ENCODE measurements at regions not wholly inside any gene's neighbourhood (a gene's known extent, or its start where the extent isn't known, plus 50 kb on each side); places are given as distances from the start of the nearest gene placed in this dataset.

- Mint-ChIP-seq H3K36me3 (ENCODE audit: low read depth) (no peaks in the 10 kb centered on the region), H3K27me3 (no peaks in the 10 kb centered on the region), H3K4me3 (no peak overlapping the region), H3K4me1 (no peaks in the 10 kb centered on the region), H3K27ac (no peak overlapping the region), H3K9me3 (no peaks in the 10 kb centered on the region)
- DNase-seq, result no peak
- intact Hi-C loops (cut with micrococcal nuclease), result no loop called here
Measured at GRCh38 chr6:164925681-164926530, 383.5 kb downstream of the C6orf118 start.

- no peak for DNase-seq
- H3K27ac Mint-ChIP-seq, result no peak overlapping the region
- no peaks in the 10 kb centered on the region for H3K36me3 Mint-ChIP-seq (ENCODE audit: low read depth)
- H3K4me1 Mint-ChIP-seq, result no peaks in the 10 kb centered on the region
- no peak overlapping the region for H3K4me3 Mint-ChIP-seq
- no peaks in the 10 kb centered on the region for H3K27me3 Mint-ChIP-seq
- intact Hi-C loops (cut with micrococcal nuclease), result no loop called here
- H3K9me3 Mint-ChIP-seq, result no peaks in the 10 kb centered on the region
Measured at GRCh38 chr6:164924674-164925073, 384.7 kb downstream of the C6orf118 start.

- Mint-ChIP-seq H3K4me3 (no peak overlapping the region), H3K27ac (no peak overlapping the region), H3K27me3 (no peaks in the 10 kb centered on the region), H3K9me3 (no peaks in the 10 kb centered on the region), H3K36me3 (ENCODE audit: low read depth) (no peaks in the 10 kb centered on the region), H3K4me1 (no peaks in the 10 kb centered on the region)
- intact Hi-C loops (cut with micrococcal nuclease), result no loop called here
- no peak for DNase-seq
Measured at GRCh38 chr6:164917211-164917610, 392.2 kb downstream of the C6orf118 start.

- intact Hi-C loops (cut with micrococcal nuclease), result no loop called here
- Mint-ChIP-seq H3K36me3 (ENCODE audit: low read depth) (no peaks in the 10 kb centered on the region), H3K27me3 (no peaks in the 10 kb centered on the region), H3K27ac (no peak overlapping the region), H3K4me1 (no peaks in the 10 kb centered on the region), H3K4me3 (no peak overlapping the region), H3K9me3 (no peaks in the 10 kb centered on the region)
- no peak for DNase-seq
Measured at GRCh38 chr6:164916087-164916486, 393.3 kb downstream of the C6orf118 start.

- DNase-seq, result no peak
- Mint-ChIP-seq H3K27me3 (no peaks in the 10 kb centered on the region), H3K4me3 (no peak overlapping the region), H3K27ac (no peak overlapping the region), H3K9me3 (no peaks in the 10 kb centered on the region), H3K4me1 (no peaks in the 10 kb centered on the region), H3K36me3 (ENCODE audit: low read depth) (no peaks in the 10 kb centered on the region)
- intact Hi-C loops (cut with micrococcal nuclease), result no loop called here
Measured at GRCh38 chr6:164911873-164912580, 397.4 kb downstream of the C6orf118 start.

- H3K36me3 Mint-ChIP-seq (ENCODE audit: low read depth), result no peaks in the 10 kb centered on the region
- H3K9me3 Mint-ChIP-seq, result no peaks in the 10 kb centered on the region
- no peak overlapping the region for H3K4me3 Mint-ChIP-seq
- no peak overlapping the region for H3K27ac Mint-ChIP-seq
- no peak for DNase-seq
- H3K27me3 Mint-ChIP-seq, result no peaks in the 10 kb centered on the region
- intact Hi-C loops (cut with micrococcal nuclease), result no loop called here
- H3K4me1 Mint-ChIP-seq, result no peaks in the 10 kb centered on the region
Measured at GRCh38 chr6:164911151-164911550, 398.3 kb downstream of the C6orf118 start.

GRCh38 chr6:164906766-164907165, 402.6 kb downstream of the C6orf118 start:
- H3K27ac Mint-ChIP-seq, result no peak overlapping the region
- H3K4me3 Mint-ChIP-seq, result no peak overlapping the region
- no peaks in the 10 kb centered on the region for H3K9me3 Mint-ChIP-seq
- no peaks in the 10 kb centered on the region for H3K4me1 Mint-ChIP-seq
- no peaks in the 10 kb centered on the region for H3K36me3 Mint-ChIP-seq (ENCODE audit: low read depth)
- intact Hi-C loops (cut with micrococcal nuclease), result no loop called here
- H3K27me3 Mint-ChIP-seq, result no peaks in the 10 kb centered on the region
- no peak for DNase-seq

GRCh38 chr6:164905311-164905710, 404.1 kb downstream of the C6orf118 start:
- H3K4me1 Mint-ChIP-seq, result no peaks in the 10 kb centered on the region
- H3K27ac Mint-ChIP-seq, result no peak overlapping the region
- no peak overlapping the region for H3K4me3 Mint-ChIP-seq
- H3K9me3 Mint-ChIP-seq, result no peaks in the 10 kb centered on the region
- no peaks in the 10 kb centered on the region for H3K36me3 Mint-ChIP-seq (ENCODE audit: low read depth)
- DNase-seq, result no peak
- intact Hi-C loops (cut with micrococcal nuclease), result no loop called here
- no peaks in the 10 kb centered on the region for H3K27me3 Mint-ChIP-seq

GRCh38 chr6:164898412-164898811, 411.0 kb downstream of the C6orf118 start:
- intact Hi-C loops (cut with micrococcal nuclease), result no loop called here
- DNase-seq, result no peak
- Mint-ChIP-seq H3K9me3 (peaks cover 10% of the 10 kb centered on the region), H3K36me3 (ENCODE audit: low read depth) (no peaks in the 10 kb centered on the region), H3K4me3 (no peak overlapping the region), H3K27me3 (no peaks in the 10 kb centered on the region), H3K4me1 (no peaks in the 10 kb centered on the region), H3K27ac (no peak overlapping the region)

GRCh38 chr6:164897523-164898235, 411.7 kb downstream of the C6orf118 start:
- Mint-ChIP-seq H3K4me1 (no peaks in the 10 kb centered on the region), H3K4me3 (no peak overlapping the region), H3K9me3 (peaks cover 10% of the 10 kb centered on the region), H3K27me3 (no peaks in the 10 kb centered on the region), H3K36me3 (ENCODE audit: low read depth) (no peaks in the 10 kb centered on the region), H3K27ac (no peak overlapping the region)
- DNase-seq, result no peak
- intact Hi-C loops (cut with micrococcal nuclease), result no loop called here

- intact Hi-C loops (cut with micrococcal nuclease), result no loop called here
- DNase-seq, result no peak
- Mint-ChIP-seq H3K4me3 (no peak overlapping the region), H3K4me1 (no peaks in the 10 kb centered on the region), H3K9me3 (peaks cover 7% of the 10 kb centered on the region), H3K36me3 (ENCODE audit: low read depth) (no peaks in the 10 kb centered on the region), H3K27me3 (no peaks in the 10 kb centered on the region), H3K27ac (no peak overlapping the region)
Measured at GRCh38 chr6:164889980-164890379, 419.4 kb downstream of the C6orf118 start.

GRCh38 chr6:164887660-164888059, 421.7 kb downstream of the C6orf118 start:
- Mint-ChIP-seq H3K9me3 (peaks cover 6% of the 10 kb centered on the region), H3K4me1 (no peaks in the 10 kb centered on the region), H3K27me3 (no peaks in the 10 kb centered on the region), H3K36me3 (ENCODE audit: low read depth) (no peaks in the 10 kb centered on the region), H3K27ac (no peak overlapping the region), H3K4me3 (no peak overlapping the region)
- DNase-seq, result no peak
- intact Hi-C loops (cut with micrococcal nuclease), result no loop called here

- H3K36me3 Mint-ChIP-seq (ENCODE audit: low read depth), result no peaks in the 10 kb centered on the region
- no peak overlapping the region for H3K27ac Mint-ChIP-seq
- intact Hi-C loops (cut with micrococcal nuclease), result no loop called here
- no peaks in the 10 kb centered on the region for H3K4me1 Mint-ChIP-seq
- no peaks in the 10 kb centered on the region for H3K9me3 Mint-ChIP-seq
- DNase-seq, result no peak
- H3K27me3 Mint-ChIP-seq, result no peaks in the 10 kb centered on the region
- no peak overlapping the region for H3K4me3 Mint-ChIP-seq
Measured at GRCh38 chr6:164882236-164882635, 427.2 kb downstream of the C6orf118 start.

- intact Hi-C loops (cut with micrococcal nuclease), result no loop called here
- Mint-ChIP-seq H3K36me3 (ENCODE audit: low read depth) (no peaks in the 10 kb centered on the region), H3K27me3 (no peaks in the 10 kb centered on the region), H3K9me3 (peaks cover 4% of the 10 kb centered on the region), H3K4me1 (no peaks in the 10 kb centered on the region), H3K4me3 (no peak overlapping the region), H3K27ac (no peak overlapping the region)
- no peak for DNase-seq
Measured at GRCh38 chr6:164871783-164872182, 437.6 kb downstream of the C6orf118 start.
